ENCODE measurements at regions not wholly inside any gene's neighbourhood (a gene's known extent, or its start where the extent isn't known, plus 50 kb on each side); places are given as distances from the start of the nearest gene placed in this dataset.
A peak's percentile ranks its signal among the peaks of the same experiment; 100 is the strongest.

GRCh38 chr5:106303911-106304310 lies 1366.8 kb downstream of the EFNA5 start:
- Histone ChIP-seq H3K4me2 (ENCODE audit: low read length) (peak overlapping the region; percentile 57), H3K27me3 (ENCODE audit: low read depth, low read length) (no peaks in the 10 kb centered on the region), H3K36me3 (replicated peaks; ENCODE audit: low read depth, low read length) (no peaks in the 10 kb centered on the region), H3K27ac (ENCODE audit: low read length) (no peak overlapping the region), H4K20me1 (ENCODE audit: insufficient read depth, low read length) (no peaks in the 10 kb centered on the region), H3K4me1 (ENCODE audit: low read length) (peaks cover 8% of the 10 kb centered on the region), H3K9me3 (ENCODE audit: insufficient read depth, low read length) (no peaks in the 10 kb centered on the region), H2AFZ (ENCODE audit: low read depth, low read length) (peak overlapping the region; percentile 34; the same call in 1 of the 2 replicates), H3K9ac (ENCODE audit: low read length) (no peak overlapping the region), H3K4me3 (ENCODE audit: low read length) (peak overlapping the region; percentile 21; the same call in 1 of the 2 replicates), H3K79me2 (ENCODE audit: low read length) (no peaks in the 10 kb centered on the region)
- no peak for TF ChIP-seq EZH2phosphoT487 (IDR thresholded peaks at IDR 0.05; ENCODE audit: low read depth)
- TF ChIP-seq CTCF (IDR thresholded peaks at IDR 0.05; ENCODE audit: low read depth, low read length), result no peak

- no peak overlapping the region for H2AFZ ChIP-seq (ENCODE audit: low read depth, low read length)
- no peak overlapping the region for H3K9ac ChIP-seq (ENCODE audit: low read length)
- H3K27me3 ChIP-seq (ENCODE audit: low read depth, low read length), result no peaks in the 10 kb centered on the region
- no peak overlapping the region for H3K27ac ChIP-seq (ENCODE audit: low read length)
- no peaks in the 10 kb centered on the region for H3K9me3 ChIP-seq (ENCODE audit: insufficient read depth, low read length)
- TF ChIP-seq EZH2phosphoT487 (IDR thresholded peaks at IDR 0.05; ENCODE audit: low read depth) (no peak), CTCF (IDR thresholded peaks at IDR 0.05; ENCODE audit: low read depth, low read length) (no peak)
- H3K4me2 ChIP-seq (ENCODE audit: low read length), result no peak overlapping the region
- no peaks in the 10 kb centered on the region for H3K36me3 ChIP-seq (replicated peaks; ENCODE audit: low read depth, low read length)
- H4K20me1 ChIP-seq (ENCODE audit: insufficient read depth, low read length), result no peaks in the 10 kb centered on the region
- H3K79me2 ChIP-seq (ENCODE audit: low read length), result no peaks in the 10 kb centered on the region
- H3K4me1 ChIP-seq (ENCODE audit: low read length), result no peaks in the 10 kb centered on the region
- no peak overlapping the region for H3K4me3 ChIP-seq (ENCODE audit: low read length)
Measured at GRCh38 chr5:106292654-106293053, 1378.1 kb downstream of the EFNA5 start.

- no peaks in the 10 kb centered on the region for H4K20me1 ChIP-seq (ENCODE audit: insufficient read depth, low read length)
- H3K4me1 ChIP-seq (ENCODE audit: low read length), result no peaks in the 10 kb centered on the region
- no peak overlapping the region for H3K4me3 ChIP-seq (ENCODE audit: low read length)
- no peak overlapping the region for H3K9ac ChIP-seq (ENCODE audit: low read length)
- H3K36me3 ChIP-seq (replicated peaks; ENCODE audit: low read depth, low read length), result no peaks in the 10 kb centered on the region
- H3K4me2 ChIP-seq (ENCODE audit: low read length), result no peak overlapping the region
- H3K9me3 ChIP-seq (ENCODE audit: insufficient read depth, low read length), result no peaks in the 10 kb centered on the region
- no peaks in the 10 kb centered on the region for H3K79me2 ChIP-seq (ENCODE audit: low read length)
- no peak overlapping the region for H3K27ac ChIP-seq (ENCODE audit: low read length)
- no peak overlapping the region for H2AFZ ChIP-seq (ENCODE audit: low read depth, low read length)
- no peak for TF ChIP-seq CTCF (IDR thresholded peaks at IDR 0.05; ENCODE audit: low read depth, low read length)
- TF ChIP-seq EZH2phosphoT487 (IDR thresholded peaks at IDR 0.05; ENCODE audit: low read depth), result no peak
- no peaks in the 10 kb centered on the region for H3K27me3 ChIP-seq (ENCODE audit: low read depth, low read length)
Measured at GRCh38 chr5:106290841-106291240, 1379.9 kb downstream of the EFNA5 start.

GRCh38 chr5:106288979-106289378 lies 1381.8 kb downstream of the EFNA5 start:
- Histone ChIP-seq H3K9ac (ENCODE audit: low read length) (no peak overlapping the region), H3K27ac (ENCODE audit: low read length) (no peak overlapping the region), H3K79me2 (ENCODE audit: low read length) (no peaks in the 10 kb centered on the region), H3K27me3 (ENCODE audit: low read depth, low read length) (no peaks in the 10 kb centered on the region), H3K36me3 (replicated peaks; ENCODE audit: low read depth, low read length) (no peaks in the 10 kb centered on the region), H3K4me1 (ENCODE audit: low read length) (no peaks in the 10 kb centered on the region), H3K4me3 (ENCODE audit: low read length) (no peak overlapping the region), H4K20me1 (ENCODE audit: insufficient read depth, low read length) (no peaks in the 10 kb centered on the region), H3K4me2 (ENCODE audit: low read length) (no peak overlapping the region), H2AFZ (ENCODE audit: low read depth, low read length) (no peak overlapping the region), H3K9me3 (ENCODE audit: insufficient read depth, low read length) (no peaks in the 10 kb centered on the region)
- TF ChIP-seq CTCF (IDR thresholded peaks at IDR 0.05; ENCODE audit: low read depth, low read length) (no peak), EZH2phosphoT487 (IDR thresholded peaks at IDR 0.05; ENCODE audit: low read depth) (no peak)
